Keratinocyte (primary cell): ENCODE measurements at regions not wholly inside any gene's neighbourhood (a gene's known extent, or its start where the extent isn't known, plus 50 kb on each side); places are given as distances from the start of the nearest gene placed in this dataset.

Source experiments
- CTCF ChIP-seq, 3 experiments: IDR thresholded peaks in 1 of 3; conservative IDR thresholded peaks in 1 of 3; optimal IDR thresholded peaks in 1 of 3; 2 replicates in 2 of 3; 3 replicates in 1 of 3; pipeline versions ENCODE3 to v1.5.1; 2011; ENCODE audit warnings: low read length in 3 of 3, mild to moderate bottlenecking in 3 of 3, moderate library complexity in 2 of 3, control low read depth in 1 of 3, inconsistent platforms in 1 of 3; ENCODE audit not compliant: insufficient read depth in 2 of 3; ENCODE audit errors: extremely low read depth in 1 of 3
- EZH2 ChIP-seq: IDR thresholded peaks from one replicate; pipeline ENCODE4 v1.6.1; 2012; ENCODE audit warnings: inconsistent platforms, mild to moderate bottlenecking, low read length, moderate library complexity

DNA sequence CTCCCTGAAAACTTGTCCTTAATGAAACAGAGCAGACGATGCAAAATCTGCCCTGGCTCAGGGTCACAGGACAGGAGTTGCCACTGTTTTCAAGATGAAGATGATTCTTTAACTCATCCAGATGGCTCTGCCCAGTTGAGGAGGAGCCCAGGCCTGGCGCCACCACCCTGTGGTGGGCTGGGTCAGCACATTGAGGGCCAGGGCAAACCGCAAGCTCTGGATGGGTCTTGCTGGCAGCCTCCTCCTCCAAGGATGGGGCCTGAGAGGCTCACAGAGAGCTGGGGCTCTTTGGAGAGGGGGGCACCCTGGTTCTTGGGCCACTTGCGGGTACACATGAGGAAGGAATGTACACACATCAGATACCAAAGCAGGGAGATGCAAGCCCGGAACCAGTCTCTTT is 158.2 kb downstream of the NUAK1 start:
- TF ChIP-seq CTCF (optimal IDR thresholded peaks at IDR 0.05 in 1 of 3, IDR thresholded peaks at IDR 0.05 in 1 of 3, conservative IDR thresholded peaks at IDR 0.05 in 1 of 3; ENCODE audit: extremely low read depth in 1 of 3, insufficient read depth in 2 of 3, low read length in 3 of 3) (no peak), EZH2 (no peak)
